Choroid plexus epithelial cell (primary cell): ENCODE measurements at regions not wholly inside any gene's neighbourhood (a gene's known extent, or its start where the extent isn't known, plus 50 kb on each side); places are given as distances from the start of the nearest gene placed in this dataset.
"Not testable (repeated sequence)": the region's sequence is repeated elsewhere in the genome, so short reads cannot be mapped to it uniquely, and the experiment has no call there.

Experiments used
- DNase-seq: peaks from one replicate; pipeline ENCODE4 v3.0.0-alpha.2; 2010; ENCODE audit warnings: low read depth
- H3K4me3 ChIP-seq: 2 replicates; pipeline ENCODE4 v1.5.1; 2011; ENCODE audit warnings: low read depth, mild to moderate bottlenecking, control low read depth, low read length, moderate library complexity
- CTCF ChIP-seq: conservative IDR thresholded peaks from 2 replicates; pipeline ENCODE4 v1.5.1; 2011; ENCODE audit warnings: low read depth, mild to moderate bottlenecking, control low read depth, inconsistent platforms, low read length, moderate library complexity

DNA sequence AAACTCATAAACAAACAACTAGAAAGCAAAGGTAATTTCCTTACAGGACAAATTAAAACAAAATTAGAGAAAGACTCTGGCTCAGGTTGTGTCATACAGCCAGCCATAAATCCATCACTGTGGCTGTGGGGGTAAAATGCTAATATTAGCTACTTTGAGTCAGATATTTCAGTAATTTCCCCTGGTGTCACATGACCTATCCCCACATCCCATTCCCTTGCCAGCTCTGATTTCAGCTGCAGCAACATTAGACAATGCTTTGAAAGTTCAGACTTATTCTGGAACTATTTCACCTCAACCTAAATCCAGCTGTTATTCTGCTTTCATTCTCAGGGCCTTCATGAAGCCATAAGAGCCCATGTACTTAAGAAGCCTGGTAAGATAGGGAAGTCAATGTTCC, 55.3 kb downstream of the RPL10L start:
- no peak for DNase-seq
- H3K4me3 ChIP-seq: no peak overlapping the region
- no peak for TF ChIP-seq CTCF

GRCh38 chr14:46582826-46583225, 68.8 kb downstream of the RPL10L start:
- no peak overlapping the region for H3K4me3 ChIP-seq
- TF ChIP-seq CTCF: no peak
- DNase-seq: no peak

GRCh38 chr14:46581036-46581671, 70.4 kb downstream of the RPL10L start:
- peak; percentile 73 for DNase-seq
- peak; percentile 74 for TF ChIP-seq CTCF
- H3K4me3 ChIP-seq: no peak overlapping the region

GRCh38 chr14:46574978-46575375, 76.6 kb downstream of the RPL10L start:
- DNase-seq: no peak
- H3K4me3 ChIP-seq: no peak overlapping the region
- TF ChIP-seq CTCF: no peak

DNA sequence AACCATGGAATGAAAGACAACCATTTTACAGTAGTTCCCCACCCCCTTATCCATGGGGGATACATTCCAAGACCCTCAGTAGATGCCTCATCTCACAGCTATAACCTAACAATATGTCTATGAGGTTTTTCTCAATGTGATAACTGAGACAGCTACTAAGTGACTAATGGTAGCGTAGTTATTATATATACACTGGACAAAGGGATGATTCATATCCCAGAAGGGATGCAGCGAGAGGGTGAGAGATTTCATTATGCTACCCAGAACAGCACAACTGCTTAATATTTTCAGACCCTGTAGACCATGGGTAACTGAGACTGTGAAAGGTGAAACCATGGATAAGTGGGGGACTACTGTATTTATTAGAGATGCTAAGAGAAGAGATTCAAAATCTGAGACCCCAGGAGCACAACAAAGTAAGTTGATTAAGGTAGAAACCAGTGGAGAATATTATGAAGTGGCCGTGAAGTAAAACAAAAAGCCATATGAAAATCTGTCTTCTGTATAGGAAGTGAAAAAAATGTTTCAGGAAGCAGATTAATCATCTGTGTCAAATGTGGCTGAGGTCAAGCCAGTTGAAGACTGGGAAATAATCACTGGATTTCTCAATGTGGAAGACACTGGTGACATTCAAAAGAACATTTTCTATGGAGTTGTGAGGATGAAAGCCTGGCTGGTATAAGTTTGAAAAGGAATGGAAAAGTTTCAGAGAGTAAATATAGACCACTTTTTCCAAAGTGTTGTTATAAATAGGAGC, 77.2 kb downstream of the RPL10L start:
- no peak overlapping the region for H3K4me3 ChIP-seq
- DNase-seq: peak; percentile 42
- TF ChIP-seq CTCF: no peak

GRCh38 chr14:46573498-46573897, 78.1 kb downstream of the RPL10L start:
- TF ChIP-seq CTCF: no peak
- no peak for DNase-seq

GRCh38 chr14:46571970-46572369, 79.6 kb downstream of the RPL10L start:
- TF ChIP-seq CTCF: no peak
- DNase-seq: peak; percentile 81
- H3K4me3 ChIP-seq: no peak overlapping the region

More at GRCh38 chr14:46573498-46573897, 78.1 kb downstream of the RPL10L start:
- no peak overlapping the region for H3K4me3 ChIP-seq

DNA sequence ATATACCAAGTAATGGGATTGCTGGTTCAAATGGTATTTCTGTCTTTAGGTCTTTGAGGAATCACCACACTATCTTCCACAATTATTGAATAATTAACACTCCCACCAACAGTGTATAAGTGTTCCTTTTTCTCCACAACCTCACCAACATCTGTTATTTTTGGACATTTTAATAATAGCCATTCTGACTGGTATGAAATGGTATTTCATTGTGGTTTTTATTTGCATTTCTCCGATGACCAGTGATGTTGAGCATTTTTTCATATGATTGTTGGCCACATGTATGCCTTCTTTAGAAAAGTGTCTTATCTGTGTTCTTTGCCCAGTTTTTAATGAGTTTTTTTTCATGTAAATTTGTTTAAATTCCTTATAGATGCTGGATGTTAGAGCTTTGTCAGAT, 83.4 kb downstream of the RPL10L start:
- H3K4me3 ChIP-seq: not testable (repeated sequence)
- DNase-seq: peak; percentile 6
